ENCODE measurements at regions not wholly inside any gene's neighbourhood (a gene's known extent, or its start where the extent isn't known, plus 50 kb on each side); places are given as distances from the start of the nearest gene placed in this dataset.

DNA sequence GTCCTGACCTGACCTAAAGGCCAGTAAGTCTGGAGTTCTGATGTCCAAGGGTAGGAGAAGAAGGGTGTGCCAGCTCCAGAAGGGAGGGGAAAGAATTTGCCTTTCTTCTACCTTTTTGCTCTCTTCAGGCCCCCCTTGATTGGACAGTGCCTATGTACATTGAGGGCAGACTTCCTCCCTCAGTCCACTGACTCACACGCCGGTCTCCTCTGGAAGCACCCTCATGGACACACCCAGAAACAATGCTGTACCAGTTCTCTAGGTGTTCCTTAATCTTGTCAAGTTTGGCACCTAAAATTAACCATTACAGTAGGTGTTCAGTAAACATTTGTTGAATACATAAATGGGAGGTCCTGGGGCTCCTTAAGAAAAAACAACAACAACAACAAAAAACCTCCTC, 51.0 kb upstream of the POU2F1 start:
- TF ChIP-seq, protein P1, sequence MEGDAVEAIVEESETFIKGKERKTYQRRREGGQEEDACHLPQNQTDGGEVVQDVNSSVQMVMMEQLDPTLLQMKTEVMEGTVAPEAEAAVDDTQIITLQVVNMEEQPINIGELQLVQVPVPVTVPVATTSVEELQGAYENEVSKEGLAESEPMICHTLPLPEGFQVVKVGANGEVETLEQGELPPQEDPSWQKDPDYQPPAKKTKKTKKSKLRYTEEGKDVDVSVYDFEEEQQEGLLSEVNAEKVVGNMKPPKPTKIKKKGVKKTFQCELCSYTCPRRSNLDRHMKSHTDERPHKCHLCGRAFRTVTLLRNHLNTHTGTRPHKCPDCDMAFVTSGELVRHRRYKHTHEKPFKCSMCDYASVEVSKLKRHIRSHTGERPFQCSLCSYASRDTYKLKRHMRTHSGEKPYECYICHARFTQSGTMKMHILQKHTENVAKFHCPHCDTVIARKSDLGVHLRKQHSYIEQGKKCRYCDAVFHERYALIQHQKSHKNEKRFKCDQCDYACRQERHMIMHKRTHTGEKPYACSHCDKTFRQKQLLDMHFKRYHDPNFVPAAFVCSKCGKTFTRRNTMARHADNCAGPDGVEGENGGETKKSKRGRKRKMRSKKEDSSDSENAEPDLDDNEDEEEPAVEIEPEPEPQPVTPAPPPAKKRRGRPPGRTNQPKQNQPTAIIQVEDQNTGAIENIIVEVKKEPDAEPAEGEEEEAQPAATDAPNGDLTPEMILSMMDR (IDR thresholded peaks at IDR 0.05; ENCODE audit: insufficient read depth, low read length), result no peak
- TF ChIP-seq, protein P2, sequence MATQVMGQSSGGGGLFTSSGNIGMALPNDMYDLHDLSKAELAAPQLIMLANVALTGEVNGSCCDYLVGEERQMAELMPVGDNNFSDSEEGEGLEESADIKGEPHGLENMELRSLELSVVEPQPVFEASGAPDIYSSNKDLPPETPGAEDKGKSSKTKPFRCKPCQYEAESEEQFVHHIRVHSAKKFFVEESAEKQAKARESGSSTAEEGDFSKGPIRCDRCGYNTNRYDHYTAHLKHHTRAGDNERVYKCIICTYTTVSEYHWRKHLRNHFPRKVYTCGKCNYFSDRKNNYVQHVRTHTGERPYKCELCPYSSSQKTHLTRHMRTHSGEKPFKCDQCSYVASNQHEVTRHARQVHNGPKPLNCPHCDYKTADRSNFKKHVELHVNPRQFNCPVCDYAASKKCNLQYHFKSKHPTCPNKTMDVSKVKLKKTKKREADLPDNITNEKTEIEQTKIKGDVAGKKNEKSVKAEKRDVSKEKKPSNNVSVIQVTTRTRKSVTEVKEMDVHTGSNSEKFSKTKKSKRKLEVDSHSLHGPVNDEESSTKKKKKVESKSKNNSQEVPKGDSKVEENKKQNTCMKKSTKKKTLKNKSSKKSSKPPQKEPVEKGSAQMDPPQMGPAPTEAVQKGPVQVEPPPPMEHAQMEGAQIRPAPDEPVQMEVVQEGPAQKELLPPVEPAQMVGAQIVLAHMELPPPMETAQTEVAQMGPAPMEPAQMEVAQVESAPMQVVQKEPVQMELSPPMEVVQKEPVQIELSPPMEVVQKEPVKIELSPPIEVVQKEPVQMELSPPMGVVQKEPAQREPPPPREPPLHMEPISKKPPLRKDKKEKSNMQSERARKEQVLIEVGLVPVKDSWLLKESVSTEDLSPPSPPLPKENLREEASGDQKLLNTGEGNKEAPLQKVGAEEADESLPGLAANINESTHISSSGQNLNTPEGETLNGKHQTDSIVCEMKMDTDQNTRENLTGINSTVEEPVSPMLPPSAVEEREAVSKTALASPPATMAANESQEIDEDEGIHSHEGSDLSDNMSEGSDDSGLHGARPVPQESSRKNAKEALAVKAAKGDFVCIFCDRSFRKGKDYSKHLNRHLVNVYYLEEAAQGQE (IDR thresholded peaks at IDR 0.05; ENCODE audit: insufficient replicate concordance, low read depth), result no peak
